OCI-LY3 (cell line): ENCODE measurements at regions not wholly inside any gene's neighbourhood (a gene's known extent, or its start where the extent isn't known, plus 50 kb on each side); places are given as distances from the start of the nearest gene placed in this dataset.
A peak's percentile ranks its signal among the peaks of the same experiment; 100 is the strongest.

Experiments
- H2AFZ ChIP-seq: fragments of 200-600, 300-600 bp; shearing (Covaris generic); 2 replicates; pipeline ENCODE4 v1.6.0; 2014; ENCODE audit warnings: antibody characterized with exemption, low read depth, low read length
- H3K27ac ChIP-seq: fragments of 200-600, 300-600 bp; sonication (generic); 2 replicates; pipeline ENCODE4 v1.5.1; 2014; ENCODE audit warnings: mild to moderate bottlenecking, low read length, moderate library complexity, mixed read lengths
- H3K27me3 ChIP-seq: fragments of 200-600, 300-600 bp; sonication (generic); 2 replicates; pipeline ENCODE4 v1.6.1; 2014; ENCODE audit warnings: low read depth, low read length, mixed read lengths
- H3K36me3 ChIP-seq: fragments of 200-600, 300-600 bp; sonication (generic); replicated peaks from 2 replicates; pipeline ENCODE3; 2014; ENCODE audit warnings: low read depth, low read length, mixed read lengths
- H3K4me1 ChIP-seq: fragments of 300-600, 200-600 bp; sonication (generic); 2 replicates; pipeline ENCODE4 v1.6.1; 2014; ENCODE audit warnings: low read length, mixed read lengths
- H3K4me2 ChIP-seq: fragments of 200-600, 300-600 bp; sonication (generic); 2 replicates; pipeline ENCODE4 v1.6.1; 2014; ENCODE audit warnings: low read length, mixed read lengths
- H3K4me3 ChIP-seq: fragments of 300-600, 200-600 bp; sonication (generic); 2 replicates; pipeline ENCODE4 v1.5.1; 2014; ENCODE audit warnings: antibody characterized with exemption, mild to moderate bottlenecking, low read length, moderate library complexity
- H3K79me2 ChIP-seq: fragments of 300-600, 200-600 bp; shearing (Covaris generic); 2 replicates; pipeline ENCODE4 v1.6.1; 2014; ENCODE audit warnings: mild to moderate bottlenecking, low read length, mixed read lengths
- H3K9ac ChIP-seq: fragments of 300-600, 200-600 bp; shearing (Covaris generic); 2 replicates; pipeline ENCODE4 v1.6.0; 2014; ENCODE audit warnings: mild to moderate bottlenecking, low read length, moderate library complexity
- H3K9me3 ChIP-seq: fragments of 200-600, 300-600 bp; shearing (Covaris generic); 2 replicates; pipeline ENCODE4 v1.6.1; 2014; ENCODE audit warnings: low read length, mixed read lengths; ENCODE audit not compliant: insufficient read depth
- H4K20me1 ChIP-seq: fragments of 200-600, 300-600 bp; sonication (generic); 2 replicates; pipeline ENCODE4 v1.6.1; 2016; ENCODE audit warnings: low read length, mixed read lengths; ENCODE audit not compliant: insufficient read depth
- EZH2phosphoT487 ChIP-seq: fragments of 200-600 bp; shearing (Covaris generic); IDR thresholded peaks from 2 replicates; pipeline ENCODE4 v1.6.1; 2018; ENCODE audit warnings: antibody characterized with exemption, mixed run types, low read depth
- TF ChIP-seq, protein P1 (sequence below): fragments of 200-600, 300-600 bp; sonication (generic); IDR thresholded peaks from 2 replicates; pipeline ENCODE4 v1.5.1; 2014; ENCODE audit warnings: antibody characterized with exemption, low read length, low read depth

DNA sequence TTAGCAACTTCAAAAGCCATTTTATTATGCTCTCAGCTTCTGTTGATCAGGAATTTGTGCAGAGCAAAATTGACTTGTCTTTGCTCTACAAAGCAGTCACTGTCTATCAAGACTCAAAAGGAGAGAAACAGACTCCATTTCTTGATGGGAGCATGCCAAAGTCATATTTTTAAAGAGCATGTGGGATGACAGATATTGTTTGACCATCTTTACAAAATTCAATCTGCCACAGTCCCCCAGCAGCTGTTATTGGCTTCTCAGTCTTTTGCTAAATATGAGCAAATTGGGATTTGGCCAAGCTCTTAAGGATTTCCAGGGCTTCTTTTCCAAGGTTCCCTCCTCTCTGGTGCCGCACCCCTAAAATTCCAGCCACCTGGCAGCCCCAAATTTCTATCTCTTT is 67.9 kb downstream of the TEX51 start:
- H3K27me3 ChIP-seq = peaks cover 25% of the 10 kb centered on the region
- H3K4me1 ChIP-seq = no peaks in the 10 kb centered on the region
- H3K4me2 ChIP-seq = no peak overlapping the region
- H3K79me2 ChIP-seq = no peaks in the 10 kb centered on the region
- H4K20me1 ChIP-seq = no peaks in the 10 kb centered on the region
- H3K4me3 ChIP-seq = no peak overlapping the region
- H2AFZ ChIP-seq = no peak overlapping the region
- H3K36me3 ChIP-seq = no peaks in the 10 kb centered on the region
- TF ChIP-seq, protein P1, sequence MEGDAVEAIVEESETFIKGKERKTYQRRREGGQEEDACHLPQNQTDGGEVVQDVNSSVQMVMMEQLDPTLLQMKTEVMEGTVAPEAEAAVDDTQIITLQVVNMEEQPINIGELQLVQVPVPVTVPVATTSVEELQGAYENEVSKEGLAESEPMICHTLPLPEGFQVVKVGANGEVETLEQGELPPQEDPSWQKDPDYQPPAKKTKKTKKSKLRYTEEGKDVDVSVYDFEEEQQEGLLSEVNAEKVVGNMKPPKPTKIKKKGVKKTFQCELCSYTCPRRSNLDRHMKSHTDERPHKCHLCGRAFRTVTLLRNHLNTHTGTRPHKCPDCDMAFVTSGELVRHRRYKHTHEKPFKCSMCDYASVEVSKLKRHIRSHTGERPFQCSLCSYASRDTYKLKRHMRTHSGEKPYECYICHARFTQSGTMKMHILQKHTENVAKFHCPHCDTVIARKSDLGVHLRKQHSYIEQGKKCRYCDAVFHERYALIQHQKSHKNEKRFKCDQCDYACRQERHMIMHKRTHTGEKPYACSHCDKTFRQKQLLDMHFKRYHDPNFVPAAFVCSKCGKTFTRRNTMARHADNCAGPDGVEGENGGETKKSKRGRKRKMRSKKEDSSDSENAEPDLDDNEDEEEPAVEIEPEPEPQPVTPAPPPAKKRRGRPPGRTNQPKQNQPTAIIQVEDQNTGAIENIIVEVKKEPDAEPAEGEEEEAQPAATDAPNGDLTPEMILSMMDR = no peak
- TF ChIP-seq EZH2phosphoT487 = no peak
- no peak overlapping the region for H3K27ac ChIP-seq
- no peaks in the 10 kb centered on the region for H3K9me3 ChIP-seq
- no peak overlapping the region for H3K9ac ChIP-seq

DNA sequence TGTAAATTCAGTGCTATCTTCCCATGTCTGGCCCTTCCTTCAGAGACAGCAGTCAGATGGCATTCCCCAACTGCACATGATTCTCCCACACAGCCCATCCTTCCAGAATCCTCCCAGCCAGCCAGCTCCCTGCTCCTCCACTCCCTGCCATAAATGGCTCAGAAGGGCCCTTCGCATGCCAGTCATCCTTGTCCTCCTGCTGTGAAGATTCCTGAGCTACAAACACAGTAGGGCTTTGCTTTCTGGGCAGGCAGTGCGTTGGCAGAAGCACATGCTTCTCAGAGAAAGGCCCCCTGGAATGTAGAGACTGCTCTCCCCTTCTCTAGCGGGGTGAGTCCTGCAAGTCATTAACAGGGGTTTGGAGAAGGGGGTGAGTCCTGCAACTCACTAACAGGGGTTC is 71.9 kb downstream of the TEX51 start:
- Histone ChIP-seq H3K9me3 (no peaks in the 10 kb centered on the region), H3K36me3 (no peaks in the 10 kb centered on the region), H3K4me1 (peaks cover 3% of the 10 kb centered on the region; the same call in 1 of the 2 replicates), H3K4me3 (no peak overlapping the region), H3K9ac (no peak overlapping the region), H3K27me3 (peaks cover 25% of the 10 kb centered on the region), H3K27ac (no peak overlapping the region), H3K4me2 (no peak overlapping the region), H4K20me1 (no peaks in the 10 kb centered on the region), H3K79me2 (no peaks in the 10 kb centered on the region), H2AFZ (no peak overlapping the region)
- no peak for TF ChIP-seq EZH2phosphoT487

DNA sequence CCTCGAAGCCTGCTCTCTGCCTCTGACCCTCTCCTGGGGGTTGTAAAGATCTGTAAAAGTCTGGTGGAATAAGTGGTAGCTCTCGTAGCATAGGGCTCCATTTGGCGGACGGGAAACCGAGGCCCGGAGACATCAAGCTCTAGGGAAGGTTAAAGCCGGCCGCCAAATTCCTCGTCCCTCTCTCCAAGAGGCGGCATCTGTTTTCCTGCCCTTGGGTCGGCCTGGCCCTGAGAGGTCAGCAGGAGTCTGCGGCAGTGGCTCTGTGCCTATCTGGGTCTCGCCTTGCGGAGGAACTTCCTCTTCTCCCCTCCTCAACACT is 72.4 kb downstream of the TEX51 start:
- H3K27me3 ChIP-seq = peaks cover 25% of the 10 kb centered on the region
- H2AFZ ChIP-seq = 0 out of 2 replicates have a peak overlapping the region, but pooled peaks have one; percentile 88

DNA sequence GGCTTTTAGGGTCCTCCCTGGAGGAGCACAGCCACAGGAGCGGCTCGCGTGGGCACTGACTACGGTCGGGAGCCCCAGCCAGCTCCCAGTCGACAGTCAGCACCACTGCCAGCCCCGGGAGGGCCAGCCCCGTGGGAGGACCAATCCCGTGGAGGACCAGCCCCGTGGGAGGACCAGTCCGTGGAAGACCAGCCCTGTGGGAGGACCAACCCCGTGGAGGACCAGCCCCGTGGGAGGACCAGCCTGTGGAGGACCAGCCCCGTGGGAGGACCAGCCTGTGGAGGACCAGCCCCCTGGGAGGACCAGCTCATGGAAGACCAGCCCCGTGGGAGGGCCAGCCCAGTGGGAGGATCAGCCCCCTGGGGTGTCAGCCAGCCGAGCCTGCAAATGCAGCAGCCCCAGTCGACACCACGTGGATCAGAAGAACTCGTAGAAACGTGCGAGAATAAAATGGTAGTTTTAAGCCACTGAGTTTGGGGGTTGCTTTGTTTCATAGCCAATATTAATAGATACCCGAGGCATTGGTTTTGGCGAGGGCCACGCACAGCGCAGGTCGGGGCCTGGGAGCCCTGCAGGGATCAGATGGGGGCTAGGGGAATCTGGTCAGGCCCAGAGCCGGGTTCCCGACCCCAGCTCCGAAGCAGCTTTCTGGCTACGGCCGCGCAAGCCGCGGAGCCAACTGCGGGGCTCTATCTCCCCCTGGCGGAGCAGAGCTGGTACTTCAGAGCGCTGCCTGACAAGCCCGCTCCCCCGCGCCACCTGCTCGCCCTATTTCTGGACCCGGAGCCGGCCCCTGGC is 73.0 kb downstream of the TEX51 start:
- Histone ChIP-seq H3K79me2 (no peaks in the 10 kb centered on the region), H3K4me2 (peak overlapping the region; percentile 88), H3K9ac (peak overlapping the region; percentile 61), H3K27me3 (peaks cover 20% of the 10 kb centered on the region; the same call in 1 of the 2 replicates), H3K9me3 (no peaks in the 10 kb centered on the region), H3K4me1 (peaks cover 3% of the 10 kb centered on the region; the same call in 1 of the 2 replicates), H3K36me3 (no peaks in the 10 kb centered on the region), H3K27ac (no peak overlapping the region), H2AFZ (peak overlapping the region; percentile 88), H3K4me3 (peak overlapping the region; percentile 76), H4K20me1 (no peaks in the 10 kb centered on the region)
- no peak for TF ChIP-seq EZH2phosphoT487
- TF ChIP-seq, protein P1 = peak; percentile 84

More for the DNA sequence above, 72.4 kb downstream of the TEX51 start:
- Histone ChIP-seq H3K4me3 (peak overlapping the region; percentile 76), H3K9me3 (no peaks in the 10 kb centered on the region), H3K4me2 (peak overlapping the region; percentile 88; the same call in 1 of the 2 replicates), H3K36me3 (no peaks in the 10 kb centered on the region), H3K27ac (no peak overlapping the region), H4K20me1 (no peaks in the 10 kb centered on the region), H3K4me1 (peaks cover 3% of the 10 kb centered on the region; the same call in 1 of the 2 replicates), H3K79me2 (no peaks in the 10 kb centered on the region), H3K9ac (no peak overlapping the region)
- TF ChIP-seq EZH2phosphoT487 = no peak
- TF ChIP-seq, protein P1 = no peak
